Hematopoietic multipotent progenitor cell treated with erythropoietin and hydrocortisone succinate and interleukin-3 and kit ligand, for 4 days (in vitro differentiated cells): ENCODE measurements at regions not wholly inside any gene's neighbourhood (a gene's known extent, or its start where the extent isn't known, plus 50 kb on each side); places are given as distances from the start of the nearest gene placed in this dataset.

Source experiments
- DNase-seq: peaks from one replicate; pipeline ENCODE4 v3.0.0-alpha.2; 2015

DNA sequence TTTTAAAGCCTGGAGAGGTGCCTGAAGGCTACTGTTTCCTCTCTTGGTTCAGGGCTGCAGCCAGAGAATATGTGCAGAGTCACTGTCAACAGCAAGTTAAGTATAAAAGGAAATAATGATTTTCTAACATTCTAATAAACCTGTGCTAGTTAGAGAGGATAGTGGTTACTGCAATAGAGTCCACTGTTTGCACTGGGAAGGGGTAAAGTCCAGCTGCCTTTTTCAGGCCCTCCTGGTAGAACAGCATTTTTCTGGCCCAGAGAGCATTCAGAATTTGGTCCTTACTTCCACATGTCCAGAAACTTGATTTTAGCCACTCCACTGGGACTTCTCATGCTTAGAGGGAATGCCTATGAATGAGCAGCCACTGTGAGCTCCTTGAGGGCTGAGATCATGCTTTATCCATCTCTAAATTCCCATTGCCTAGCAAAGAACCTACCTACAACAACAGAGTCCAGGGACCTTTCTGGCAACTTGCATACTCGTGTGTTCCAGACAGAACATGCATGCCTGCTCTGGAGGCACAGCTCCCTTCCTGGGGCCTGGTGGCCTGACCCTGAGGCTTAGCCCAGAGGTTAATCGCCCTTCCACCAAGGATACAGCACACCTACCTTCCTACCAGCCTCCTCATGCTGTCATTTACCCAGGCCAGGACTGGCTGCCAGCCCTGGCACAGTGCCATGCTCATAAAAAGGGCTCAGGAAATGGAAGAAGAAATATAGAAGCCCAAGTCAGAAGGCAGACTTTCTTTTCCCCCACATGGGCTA, 50.3 kb upstream of the ATP13A3 start:
- DNase-seq, result peak; percentile 65
